ENCODE measurements at regions not wholly inside any gene's neighbourhood (a gene's known extent, or its start where the extent isn't known, plus 50 kb on each side); places are given as distances from the start of the nearest gene placed in this dataset.

- Mint-ChIP-seq H3K27me3 (peaks cover 13% of the 10 kb centered on the region), H3K4me1 (ENCODE audit: low read depth) (peaks cover 10% of the 10 kb centered on the region), H3K9me3 (peaks cover 8% of the 10 kb centered on the region), H3K4me3 (no peak overlapping the region), H3K36me3 (ENCODE audit: low read depth) (no peaks in the 10 kb centered on the region), H3K27ac (no peak overlapping the region)
These were observed 159.9 kb downstream of the AASDH start for GRCh38 chr4:56227301-56227835.

GRCh38 chr4:56226579-56226978 is 160.7 kb downstream of the AASDH start:
- Mint-ChIP-seq H3K27me3 (peaks cover 6% of the 10 kb centered on the region), H3K4me3 (no peak overlapping the region), H3K36me3 (ENCODE audit: low read depth) (no peaks in the 10 kb centered on the region), H3K27ac (no peak overlapping the region), H3K4me1 (ENCODE audit: low read depth) (peaks cover 10% of the 10 kb centered on the region), H3K9me3 (peaks cover 4% of the 10 kb centered on the region)

- no peaks in the 10 kb centered on the region for H3K36me3 Mint-ChIP-seq (ENCODE audit: low read depth)
- peaks cover 4% of the 10 kb centered on the region for H3K9me3 Mint-ChIP-seq
- H3K27me3 Mint-ChIP-seq, result peaks cover 6% of the 10 kb centered on the region
- H3K27ac Mint-ChIP-seq, result no peak overlapping the region
- no peak overlapping the region for H3K4me3 Mint-ChIP-seq
- peaks cover 3% of the 10 kb centered on the region for H3K4me1 Mint-ChIP-seq (ENCODE audit: low read depth)
These were observed 162.7 kb downstream of the AASDH start for GRCh38 chr4:56224641-56225040.

- Mint-ChIP-seq H3K27me3 (peaks cover 12% of the 10 kb centered on the region), H3K27ac (no peak overlapping the region), H3K9me3 (no peaks in the 10 kb centered on the region), H3K4me3 (no peak overlapping the region), H3K36me3 (ENCODE audit: low read depth) (no peaks in the 10 kb centered on the region), H3K4me1 (ENCODE audit: low read depth) (no peaks in the 10 kb centered on the region)
These were observed 164.8 kb downstream of the AASDH start for GRCh38 chr4:56222514-56222913.

GRCh38 chr4:56220261-56220660 is 167.0 kb downstream of the AASDH start:
- Mint-ChIP-seq H3K4me1 (ENCODE audit: low read depth) (no peaks in the 10 kb centered on the region), H3K36me3 (ENCODE audit: low read depth) (no peaks in the 10 kb centered on the region), H3K27me3 (peaks cover 14% of the 10 kb centered on the region), H3K27ac (no peak overlapping the region), H3K9me3 (no peaks in the 10 kb centered on the region), H3K4me3 (no peak overlapping the region)

- Mint-ChIP-seq H3K4me1 (ENCODE audit: low read depth) (no peaks in the 10 kb centered on the region), H3K9me3 (no peaks in the 10 kb centered on the region), H3K27ac (no peak overlapping the region), H3K36me3 (ENCODE audit: low read depth) (no peaks in the 10 kb centered on the region), H3K4me3 (no peak overlapping the region), H3K27me3 (peaks cover 14% of the 10 kb centered on the region)
These were observed 167.8 kb downstream of the AASDH start for GRCh38 chr4:56219447-56219846.

GRCh38 chr4:56218230-56218895 is 168.9 kb downstream of the AASDH start:
- Mint-ChIP-seq H3K27ac (no peak overlapping the region), H3K36me3 (ENCODE audit: low read depth) (no peaks in the 10 kb centered on the region), H3K4me1 (ENCODE audit: low read depth) (no peaks in the 10 kb centered on the region), H3K4me3 (no peak overlapping the region), H3K9me3 (no peaks in the 10 kb centered on the region), H3K27me3 (peaks cover 14% of the 10 kb centered on the region)

GRCh38 chr4:56217343-56217890 is 169.9 kb downstream of the AASDH start:
- no peak overlapping the region for H3K27ac Mint-ChIP-seq
- no peaks in the 10 kb centered on the region for H3K9me3 Mint-ChIP-seq
- H3K4me1 Mint-ChIP-seq (ENCODE audit: low read depth), result no peaks in the 10 kb centered on the region
- H3K27me3 Mint-ChIP-seq, result peaks cover 14% of the 10 kb centered on the region
- H3K4me3 Mint-ChIP-seq, result no peak overlapping the region
- H3K36me3 Mint-ChIP-seq (ENCODE audit: low read depth), result no peaks in the 10 kb centered on the region

GRCh38 chr4:56215901-56216300 is 171.4 kb downstream of the AASDH start:
- Mint-ChIP-seq H3K9me3 (peaks cover 8% of the 10 kb centered on the region), H3K27ac (no peak overlapping the region), H3K4me3 (no peak overlapping the region), H3K27me3 (peaks cover 14% of the 10 kb centered on the region), H3K4me1 (ENCODE audit: low read depth) (no peaks in the 10 kb centered on the region), H3K36me3 (ENCODE audit: low read depth) (no peaks in the 10 kb centered on the region)

- Mint-ChIP-seq H3K9me3 (peaks cover 8% of the 10 kb centered on the region), H3K27ac (no peak overlapping the region), H3K36me3 (ENCODE audit: low read depth) (no peaks in the 10 kb centered on the region), H3K27me3 (peaks cover 14% of the 10 kb centered on the region), H3K4me1 (ENCODE audit: low read depth) (no peaks in the 10 kb centered on the region), H3K4me3 (no peak overlapping the region)
These were observed 172.0 kb downstream of the AASDH start for GRCh38 chr4:56215141-56215783.

- Mint-ChIP-seq H3K4me1 (ENCODE audit: low read depth) (no peaks in the 10 kb centered on the region), H3K9me3 (peaks cover 8% of the 10 kb centered on the region), H3K27ac (no peak overlapping the region), H3K36me3 (ENCODE audit: low read depth) (no peaks in the 10 kb centered on the region), H3K27me3 (peaks cover 5% of the 10 kb centered on the region), H3K4me3 (no peak overlapping the region)
These were observed 173.7 kb downstream of the AASDH start for GRCh38 chr4:56213543-56213942.

- H3K27me3 Mint-ChIP-seq, result peaks cover 5% of the 10 kb centered on the region
- H3K9me3 Mint-ChIP-seq, result peaks cover 8% of the 10 kb centered on the region
- H3K4me3 Mint-ChIP-seq, result no peak overlapping the region
- H3K36me3 Mint-ChIP-seq (ENCODE audit: low read depth), result no peaks in the 10 kb centered on the region
- no peaks in the 10 kb centered on the region for H3K4me1 Mint-ChIP-seq (ENCODE audit: low read depth)
- H3K27ac Mint-ChIP-seq, result no peak overlapping the region
These were observed 174.5 kb downstream of the AASDH start for GRCh38 chr4:56212774-56213173.

GRCh38 chr4:56211202-56211601 is 176.1 kb downstream of the AASDH start:
- Mint-ChIP-seq H3K27ac (no peak overlapping the region), H3K36me3 (ENCODE audit: low read depth) (no peaks in the 10 kb centered on the region), H3K27me3 (peaks cover 2% of the 10 kb centered on the region), H3K4me1 (ENCODE audit: low read depth) (no peaks in the 10 kb centered on the region), H3K4me3 (no peak overlapping the region), H3K9me3 (peaks cover 8% of the 10 kb centered on the region)

- H3K27ac Mint-ChIP-seq, result no peak overlapping the region
- H3K27me3 Mint-ChIP-seq, result no peaks in the 10 kb centered on the region
- no peaks in the 10 kb centered on the region for H3K4me1 Mint-ChIP-seq (ENCODE audit: low read depth)
- no peaks in the 10 kb centered on the region for H3K36me3 Mint-ChIP-seq (ENCODE audit: low read depth)
- peaks cover 8% of the 10 kb centered on the region for H3K9me3 Mint-ChIP-seq
- H3K4me3 Mint-ChIP-seq, result no peak overlapping the region
These were observed 176.9 kb downstream of the AASDH start for GRCh38 chr4:56210397-56210796.

- Mint-ChIP-seq H3K27me3 (no peaks in the 10 kb centered on the region), H3K4me1 (ENCODE audit: low read depth) (no peaks in the 10 kb centered on the region), H3K27ac (no peak overlapping the region), H3K36me3 (ENCODE audit: low read depth) (no peaks in the 10 kb centered on the region), H3K9me3 (peaks cover 8% of the 10 kb centered on the region), H3K4me3 (no peak overlapping the region)
These were observed 177.5 kb downstream of the AASDH start for GRCh38 chr4:56209767-56210166.

Data from stimulated activated naive CD8-positive, alpha-beta T cell treated with anti-CD3 and anti-CD28 coated beads, Interleukin-15, Interleukin-2, amounts not matched to agents 100 ng/mL and 50 ng/mL, for 24 hours (primary cell).